WI38 (cell line): ENCODE measurements at regions not wholly inside any gene's neighbourhood (a gene's known extent, or its start where the extent isn't known, plus 50 kb on each side); places are given as distances from the start of the nearest gene placed in this dataset.
"Not testable (repeated sequence)": the region's sequence is repeated elsewhere in the genome, so short reads cannot be mapped to it uniquely, and the experiment has no call there.

Experiments used
- H3K4me3 ChIP-seq: 2 replicates; pipeline ENCODE4 v1.5.1; 2011; ENCODE audit warnings: low read depth, mild to moderate bottlenecking, control low read depth, low read length
- TF ChIP-seq, protein P1 (sequence below): IDR thresholded peaks from 2 replicates; pipeline ENCODE4 v1.5.1; 2012; ENCODE audit warnings: low read depth, mild to moderate bottlenecking, control low read depth, low read length

DNA sequence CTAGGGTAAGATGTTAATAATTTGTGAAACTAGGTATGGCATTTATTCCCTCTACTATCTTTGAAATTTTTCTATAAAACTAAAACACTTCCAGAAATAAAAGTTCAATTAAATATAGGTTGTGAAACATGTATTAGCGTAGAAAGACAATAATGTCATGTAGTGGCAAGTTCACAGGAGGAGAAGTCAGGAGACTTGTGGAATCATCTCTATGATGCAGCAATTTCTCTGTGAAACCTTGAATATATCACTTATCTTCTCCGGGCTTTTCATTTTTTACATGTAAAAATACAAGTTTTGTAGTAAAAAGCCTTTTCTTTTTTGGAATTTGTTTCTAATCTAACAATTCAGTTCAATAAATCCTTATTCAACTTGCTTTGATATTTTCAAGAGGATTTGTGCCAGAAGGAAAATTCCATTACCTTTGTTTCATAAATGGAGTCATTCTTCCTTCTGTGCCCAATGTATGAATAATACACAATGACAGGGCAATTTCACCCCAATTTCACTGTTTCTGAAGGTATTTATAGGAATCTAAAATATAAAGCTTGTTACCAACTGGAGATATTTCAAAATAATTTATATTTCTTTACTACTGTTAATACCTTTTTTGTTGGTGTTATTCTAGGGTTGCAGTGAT is 758.3 kb downstream of the FAM181B start:
- TF ChIP-seq, protein P1, sequence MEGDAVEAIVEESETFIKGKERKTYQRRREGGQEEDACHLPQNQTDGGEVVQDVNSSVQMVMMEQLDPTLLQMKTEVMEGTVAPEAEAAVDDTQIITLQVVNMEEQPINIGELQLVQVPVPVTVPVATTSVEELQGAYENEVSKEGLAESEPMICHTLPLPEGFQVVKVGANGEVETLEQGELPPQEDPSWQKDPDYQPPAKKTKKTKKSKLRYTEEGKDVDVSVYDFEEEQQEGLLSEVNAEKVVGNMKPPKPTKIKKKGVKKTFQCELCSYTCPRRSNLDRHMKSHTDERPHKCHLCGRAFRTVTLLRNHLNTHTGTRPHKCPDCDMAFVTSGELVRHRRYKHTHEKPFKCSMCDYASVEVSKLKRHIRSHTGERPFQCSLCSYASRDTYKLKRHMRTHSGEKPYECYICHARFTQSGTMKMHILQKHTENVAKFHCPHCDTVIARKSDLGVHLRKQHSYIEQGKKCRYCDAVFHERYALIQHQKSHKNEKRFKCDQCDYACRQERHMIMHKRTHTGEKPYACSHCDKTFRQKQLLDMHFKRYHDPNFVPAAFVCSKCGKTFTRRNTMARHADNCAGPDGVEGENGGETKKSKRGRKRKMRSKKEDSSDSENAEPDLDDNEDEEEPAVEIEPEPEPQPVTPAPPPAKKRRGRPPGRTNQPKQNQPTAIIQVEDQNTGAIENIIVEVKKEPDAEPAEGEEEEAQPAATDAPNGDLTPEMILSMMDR = no peak
- H3K4me3 ChIP-seq = no peak overlapping the region

DNA sequence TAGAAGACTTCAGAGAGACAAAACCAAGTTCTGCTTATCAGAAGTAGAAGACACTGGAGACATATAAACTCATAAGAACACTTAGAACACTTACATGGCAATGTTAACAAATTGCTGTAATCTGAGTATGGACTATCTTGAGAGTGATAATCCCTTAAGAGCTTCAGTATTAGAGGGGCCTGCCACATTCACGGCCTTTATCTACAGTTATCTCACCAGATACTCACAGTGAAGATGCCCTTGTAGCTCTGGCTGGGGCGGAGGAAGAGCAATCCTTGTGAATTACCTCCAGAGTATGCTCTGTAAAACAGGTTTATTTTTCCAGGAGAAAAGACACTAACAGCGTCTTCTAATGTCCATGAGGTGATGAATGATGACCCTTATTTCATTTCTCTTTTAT is 762.8 kb downstream of the FAM181B start:
- TF ChIP-seq, protein P1 = no peak
- H3K4me3 ChIP-seq = no peak overlapping the region

DNA sequence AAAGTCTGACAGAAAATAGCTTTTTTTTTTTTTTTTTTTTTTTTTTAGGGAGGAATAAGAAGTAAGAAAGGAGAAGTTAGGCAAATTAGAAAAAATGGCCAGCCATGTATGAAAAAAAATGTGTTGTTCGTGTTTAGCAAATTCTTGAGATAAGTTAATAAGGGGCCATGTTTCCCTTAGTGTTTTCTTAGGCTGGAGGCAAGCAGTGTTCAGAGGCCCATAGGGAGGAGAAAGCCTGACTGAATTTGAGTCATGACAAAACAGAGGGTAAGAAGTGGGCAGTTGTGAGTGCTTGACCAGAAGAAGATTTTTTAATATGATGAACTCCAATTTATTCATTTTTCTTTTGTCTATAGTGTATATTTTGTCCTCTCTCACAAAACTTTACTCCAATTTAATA is 766.4 kb downstream of the FAM181B start:
- no peak overlapping the region for H3K4me3 ChIP-seq
- TF ChIP-seq, protein P1 = no peak

DNA sequence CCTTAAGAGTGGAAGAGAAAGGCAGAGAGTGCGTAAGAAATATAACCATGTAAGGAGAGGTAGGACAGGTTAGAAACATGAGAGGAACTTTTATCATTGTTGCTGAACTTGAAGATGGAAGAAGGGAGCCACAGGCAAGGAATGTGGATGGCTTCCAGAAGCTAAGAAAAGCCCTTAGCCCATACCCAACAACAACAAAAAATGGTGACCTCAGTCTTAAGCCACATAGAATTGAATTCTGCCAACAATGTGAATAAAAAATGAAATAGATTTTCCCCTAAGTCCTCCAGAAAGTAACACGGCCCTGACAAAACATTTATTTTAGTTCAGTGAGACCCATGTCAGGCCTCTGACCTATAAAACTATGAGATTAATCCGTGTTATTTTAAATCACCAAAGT is 767.3 kb downstream of the FAM181B start:
- TF ChIP-seq, protein P1 = no peak
- H3K4me3 ChIP-seq = no peak overlapping the region

DNA sequence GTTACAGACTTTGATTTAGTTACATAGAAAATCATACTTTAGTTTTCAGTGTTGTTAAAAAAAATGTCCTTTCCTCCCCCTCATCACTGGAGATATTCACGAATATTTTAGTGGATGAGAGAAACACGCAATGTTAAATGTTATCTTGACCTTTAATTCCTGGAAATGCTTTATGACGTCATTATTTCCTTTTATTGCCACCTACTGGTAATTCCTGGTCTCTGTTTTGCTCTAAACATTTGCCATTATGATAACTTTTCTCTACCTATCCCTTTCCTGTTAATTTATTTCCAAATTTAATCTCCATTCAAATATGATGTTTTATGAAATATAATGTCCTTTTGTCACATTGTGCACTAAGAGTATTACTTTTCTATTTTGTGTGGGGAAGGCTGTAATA is 770.6 kb downstream of the FAM181B start:
- TF ChIP-seq, protein P1 = no peak
- H3K4me3 ChIP-seq = no peak overlapping the region

DNA sequence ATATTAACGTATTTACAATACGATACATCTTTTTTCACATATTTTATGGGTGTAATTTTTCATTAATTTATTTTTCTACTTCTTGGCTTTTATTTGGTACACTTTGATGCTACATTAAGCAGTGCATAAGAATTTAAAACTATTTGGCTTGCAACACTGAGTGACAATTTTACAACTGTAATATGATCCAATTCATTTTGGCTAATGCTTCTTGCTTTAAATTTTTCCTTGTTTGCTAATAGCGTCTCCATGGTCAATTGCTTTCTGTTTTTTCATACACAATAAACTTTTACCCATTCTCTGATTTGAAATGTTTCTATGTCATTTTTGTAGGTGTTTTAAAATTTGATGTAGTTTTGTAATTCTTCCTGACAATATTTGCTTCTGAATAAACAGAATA is 773.2 kb downstream of the FAM181B start:
- TF ChIP-seq, protein P1 = no peak
- no peak overlapping the region for H3K4me3 ChIP-seq

DNA sequence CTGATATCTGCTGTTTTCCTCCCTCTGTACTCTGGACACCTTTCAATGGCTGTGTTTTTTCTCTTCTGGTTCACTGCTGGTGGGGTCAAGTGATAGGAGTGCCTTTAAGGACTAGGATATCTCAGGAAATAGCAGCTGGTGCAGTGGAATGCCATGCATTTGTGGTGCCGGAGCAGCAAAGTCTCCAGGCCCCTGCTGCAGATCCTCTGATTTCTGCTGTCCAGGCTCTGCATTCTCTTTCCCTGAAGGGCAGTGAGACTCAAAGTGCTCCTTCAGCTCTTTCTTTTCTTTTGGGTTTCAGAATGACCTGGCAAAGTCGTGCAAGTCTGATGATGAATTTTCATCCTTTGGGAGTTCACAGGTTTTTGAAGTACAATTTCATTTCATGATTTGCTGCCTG is 774.3 kb downstream of the FAM181B start:
- TF ChIP-seq, protein P1 = no peak
- H3K4me3 ChIP-seq = no peak overlapping the region

DNA sequence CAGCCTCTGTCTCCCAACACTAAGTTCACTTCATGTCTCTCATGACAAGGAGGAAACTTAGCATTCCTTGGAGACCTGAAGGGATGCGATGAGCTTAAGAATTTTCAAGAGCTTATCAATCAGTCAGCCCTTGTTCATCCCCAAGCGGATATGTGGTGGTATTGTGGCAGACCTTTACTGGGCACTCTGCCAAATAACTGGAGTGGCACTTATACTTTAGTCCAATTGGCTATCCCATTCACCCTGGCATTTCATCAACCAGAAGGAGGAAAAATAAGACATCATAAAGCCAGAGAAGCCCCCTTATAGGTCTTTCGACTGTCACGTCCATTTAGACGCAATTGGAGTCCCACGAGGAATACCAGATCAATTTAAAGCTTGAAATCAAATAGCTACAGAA is 779.4 kb downstream of the FAM181B start:
- H3K4me3 ChIP-seq = not testable (repeated sequence)
